ENCODE measurements at regions not wholly inside any gene's neighbourhood (a gene's known extent, or its start where the extent isn't known, plus 50 kb on each side); places are given as distances from the start of the nearest gene placed in this dataset.

DNA sequence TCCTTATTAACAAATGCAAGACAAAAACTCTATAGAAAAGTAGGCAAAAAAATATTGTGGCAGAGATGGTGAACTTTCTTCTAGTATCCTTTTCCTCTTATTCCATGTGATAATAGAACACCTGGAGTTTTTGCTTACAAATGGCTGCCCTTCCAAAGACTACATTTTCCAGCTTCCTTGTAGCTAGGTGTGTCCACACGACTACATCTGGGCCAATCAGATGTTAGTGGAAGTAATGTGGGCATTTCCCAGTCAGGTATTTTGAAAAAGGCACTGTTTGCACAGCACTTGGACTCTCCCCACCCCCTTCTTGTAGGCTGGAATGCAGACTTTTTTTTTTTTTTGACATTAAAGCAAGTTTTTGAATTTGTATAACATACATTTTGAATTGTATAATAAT is 105.5 kb upstream of the TBX20 start:
- Histone ChIP-seq H3K4me1 (ENCODE audit: control insufficient read depth in 3 of 3, insufficient read depth in 3 of 3, low read length in 3 of 3) (no peaks in the 10 kb centered on the region), H3K4me3 (ENCODE audit: low read length in 3 of 3) (no peak overlapping the region), H3K9me3 (ENCODE audit: control insufficient read depth in 3 of 3, low read length in 3 of 3) (no peaks in the 10 kb centered on the region), H3K27me3 (ENCODE audit: control insufficient read depth in 3 of 3, insufficient read depth in 3 of 3, low read length in 3 of 3) (no peaks in the 10 kb centered on the region), H3K36me3 (ENCODE audit: control insufficient read depth in 3 of 3, insufficient read depth in 3 of 3, low read length in 3 of 3) (no peaks in the 10 kb centered on the region), H3K9ac (ENCODE audit: low read depth in 1 of 3, low read length in 3 of 3) (no peak overlapping the region), H3K27ac (ENCODE audit: low read depth, low read length) (no peak overlapping the region)

DNA sequence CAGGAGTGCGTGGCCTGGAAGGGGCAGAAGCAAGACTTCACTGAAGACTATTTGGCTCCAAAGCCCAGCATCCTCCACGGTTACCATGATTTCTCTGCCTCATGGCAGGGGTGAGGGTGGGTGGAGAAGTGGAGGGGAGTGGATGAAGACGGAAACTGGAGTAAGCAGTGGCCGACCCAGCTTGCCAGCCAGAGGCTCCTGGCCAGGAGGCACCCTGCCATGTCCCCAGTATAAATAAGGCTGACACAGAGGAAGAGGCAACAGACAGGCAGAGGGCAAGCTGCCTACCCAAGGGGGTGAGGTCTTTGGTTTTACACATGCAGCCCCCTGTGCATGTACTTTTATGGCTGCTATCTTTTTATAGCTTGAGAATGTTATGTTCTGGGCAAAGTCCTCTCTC is 102.6 kb upstream of the TBX20 start:
- no peak overlapping the region for H3K9ac ChIP-seq (ENCODE audit: low read depth in 1 of 3, low read length in 3 of 3)
- no peaks in the 10 kb centered on the region for H3K9me3 ChIP-seq (ENCODE audit: control insufficient read depth in 3 of 3, low read length in 3 of 3)
- H3K4me1 ChIP-seq (ENCODE audit: control insufficient read depth in 3 of 3, insufficient read depth in 3 of 3, low read length in 3 of 3), result no peaks in the 10 kb centered on the region
- no peak overlapping the region for H3K27ac ChIP-seq (ENCODE audit: low read depth, low read length)
- peaks cover 0 to 4% (median 0%) of the 10 kb centered on the region in 3 donors for H3K27me3 ChIP-seq (ENCODE audit: control insufficient read depth in 3 of 3, insufficient read depth in 3 of 3, low read length in 3 of 3)
- H3K36me3 ChIP-seq (ENCODE audit: control insufficient read depth in 3 of 3, insufficient read depth in 3 of 3, low read length in 3 of 3), result no peaks in the 10 kb centered on the region
- no peak overlapping the region for H3K4me3 ChIP-seq (ENCODE audit: low read length in 3 of 3)

DNA sequence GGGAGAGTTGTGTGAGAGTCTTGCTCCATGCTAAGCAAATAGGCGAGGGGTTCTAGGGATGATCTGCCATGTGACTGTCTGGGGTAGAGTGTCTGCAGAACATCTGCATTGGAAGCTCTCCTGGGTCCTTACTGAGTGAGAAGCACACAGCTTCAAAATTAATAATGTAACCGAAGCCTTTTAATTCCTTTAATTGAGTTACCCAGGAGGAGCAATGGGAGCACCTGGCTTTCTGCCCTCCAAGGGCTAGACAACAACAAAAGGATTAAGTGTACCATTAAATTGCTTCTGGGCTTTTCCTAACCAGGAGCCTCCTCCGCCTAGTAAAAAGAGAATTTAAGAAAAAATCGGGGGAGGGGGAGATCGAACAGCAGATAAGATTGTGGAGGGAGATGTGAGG is 102.0 kb upstream of the TBX20 start:
- Histone ChIP-seq H3K27ac (ENCODE audit: low read depth, low read length) (no peak overlapping the region), H3K9ac (ENCODE audit: low read depth in 1 of 3, low read length in 3 of 3) (no peak overlapping the region), H3K36me3 (ENCODE audit: control insufficient read depth in 3 of 3, insufficient read depth in 3 of 3, low read length in 3 of 3) (no peaks in the 10 kb centered on the region), H3K27me3 (ENCODE audit: control insufficient read depth in 3 of 3, insufficient read depth in 3 of 3, low read length in 3 of 3) (peaks cover 0 to 4% (median 0%) of the 10 kb centered on the region in 3 donors), H3K4me3 (ENCODE audit: low read length in 3 of 3) (no peak overlapping the region), H3K9me3 (ENCODE audit: control insufficient read depth in 3 of 3, low read length in 3 of 3) (no peaks in the 10 kb centered on the region), H3K4me1 (ENCODE audit: control insufficient read depth in 3 of 3, insufficient read depth in 3 of 3, low read length in 3 of 3) (no peaks in the 10 kb centered on the region)

DNA sequence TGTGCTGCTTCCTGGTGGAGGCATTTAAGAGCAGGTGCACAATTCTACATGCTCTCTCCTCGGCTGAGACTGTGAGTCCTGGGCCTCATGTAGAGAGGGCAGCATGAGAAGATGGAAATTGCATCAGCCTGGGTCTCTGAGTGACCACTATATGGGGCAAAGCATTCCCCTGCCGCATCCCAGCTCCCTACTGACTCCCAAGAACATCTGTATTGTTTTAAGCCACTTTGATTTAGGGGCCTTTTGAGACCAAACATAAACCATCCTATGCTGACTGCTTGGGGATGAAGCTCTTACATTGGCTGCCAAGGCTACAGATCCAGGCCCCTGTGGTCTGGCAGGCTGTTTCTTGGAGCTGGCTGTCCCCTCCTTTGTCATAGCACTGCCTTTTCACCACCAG is 101.3 kb upstream of the TBX20 start:
- no peaks in the 10 kb centered on the region for H3K4me1 ChIP-seq (ENCODE audit: control insufficient read depth in 3 of 3, insufficient read depth in 3 of 3, low read length in 3 of 3)
- H3K36me3 ChIP-seq (ENCODE audit: control insufficient read depth in 3 of 3, insufficient read depth in 3 of 3, low read length in 3 of 3), result no peaks in the 10 kb centered on the region
- no peak overlapping the region for H3K9ac ChIP-seq (ENCODE audit: low read depth in 1 of 3, low read length in 3 of 3)
- no peak overlapping the region for H3K4me3 ChIP-seq (ENCODE audit: low read length in 3 of 3)
- H3K27me3 ChIP-seq (ENCODE audit: control insufficient read depth in 3 of 3, insufficient read depth in 3 of 3, low read length in 3 of 3), result peaks cover 0 to 4% (median 0%) of the 10 kb centered on the region in 3 donors
- no peak overlapping the region for H3K27ac ChIP-seq (ENCODE audit: low read depth, low read length)
- H3K9me3 ChIP-seq (ENCODE audit: control insufficient read depth in 3 of 3, low read length in 3 of 3), result no peaks in the 10 kb centered on the region

DNA sequence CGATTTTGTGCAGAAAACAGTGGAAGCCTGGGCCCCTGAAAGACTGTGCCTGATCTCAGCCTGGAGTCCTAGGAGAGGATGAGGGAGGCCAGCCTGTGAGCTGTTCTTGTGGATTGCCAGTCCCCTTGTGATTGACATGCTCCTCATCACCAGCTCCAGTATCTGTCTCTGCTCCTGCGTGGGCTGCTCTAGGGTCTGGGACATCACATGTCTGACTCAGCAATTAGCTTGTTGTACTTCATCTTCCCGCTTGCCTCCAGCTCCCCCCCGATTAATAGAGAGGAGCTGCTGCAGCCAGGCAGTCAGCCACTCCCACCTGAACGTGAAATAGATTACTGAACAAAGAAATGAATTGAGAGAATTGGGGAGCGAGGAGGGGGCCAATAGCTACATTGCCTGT is 99.6 kb upstream of the TBX20 start:
- H3K27ac ChIP-seq (ENCODE audit: low read depth, low read length), result no peak overlapping the region
- H3K36me3 ChIP-seq (ENCODE audit: control insufficient read depth in 3 of 3, insufficient read depth in 3 of 3, low read length in 3 of 3), result no peaks in the 10 kb centered on the region
- no peak overlapping the region for H3K4me3 ChIP-seq (ENCODE audit: low read length in 3 of 3)
- H3K9me3 ChIP-seq (ENCODE audit: control insufficient read depth in 3 of 3, low read length in 3 of 3), result no peaks in the 10 kb centered on the region
- H3K27me3 ChIP-seq (ENCODE audit: control insufficient read depth in 3 of 3, insufficient read depth in 3 of 3, low read length in 3 of 3), result peaks cover 0 to 4% (median 2%) of the 10 kb centered on the region in 3 donors
- H3K9ac ChIP-seq (ENCODE audit: low read depth in 1 of 3, low read length in 3 of 3), result no peak overlapping the region
- H3K4me1 ChIP-seq (ENCODE audit: control insufficient read depth in 3 of 3, insufficient read depth in 3 of 3, low read length in 3 of 3), result no peaks in the 10 kb centered on the region

DNA sequence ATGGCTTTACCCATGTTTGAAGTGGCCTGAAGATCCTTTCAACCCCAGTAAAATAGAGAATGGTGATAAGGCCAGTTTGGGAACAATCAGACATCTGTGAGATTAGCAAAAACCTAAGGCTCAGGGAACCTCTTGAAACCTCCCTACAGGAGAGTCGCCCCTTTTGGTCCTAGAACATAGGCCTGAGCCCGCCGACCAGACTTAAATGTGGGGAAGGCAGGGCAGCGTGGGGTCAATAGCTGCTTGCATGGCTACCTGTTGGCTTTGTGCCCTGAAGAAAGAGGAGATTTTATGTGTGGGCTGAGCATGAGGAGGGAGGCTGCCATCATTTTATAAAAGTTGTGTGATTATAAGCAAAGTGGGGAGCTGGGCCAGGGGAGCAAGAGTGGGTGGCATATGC is 97.6 kb upstream of the TBX20 start:
- H3K4me3 ChIP-seq (ENCODE audit: low read length in 3 of 3), result no peak overlapping the region
- no peaks in the 10 kb centered on the region for H3K4me1 ChIP-seq (ENCODE audit: control insufficient read depth in 3 of 3, insufficient read depth in 3 of 3, low read length in 3 of 3)
- peaks cover 0 to 4% (median 2%) of the 10 kb centered on the region in 3 donors for H3K27me3 ChIP-seq (ENCODE audit: control insufficient read depth in 3 of 3, insufficient read depth in 3 of 3, low read length in 3 of 3)
- no peaks in the 10 kb centered on the region for H3K36me3 ChIP-seq (ENCODE audit: control insufficient read depth in 3 of 3, insufficient read depth in 3 of 3, low read length in 3 of 3)
- H3K9ac ChIP-seq (ENCODE audit: low read depth in 1 of 3, low read length in 3 of 3), result no peak overlapping the region
- H3K9me3 ChIP-seq (ENCODE audit: control insufficient read depth in 3 of 3, low read length in 3 of 3), result no peaks in the 10 kb centered on the region
- H3K27ac ChIP-seq (ENCODE audit: low read depth, low read length), result no peak overlapping the region

DNA sequence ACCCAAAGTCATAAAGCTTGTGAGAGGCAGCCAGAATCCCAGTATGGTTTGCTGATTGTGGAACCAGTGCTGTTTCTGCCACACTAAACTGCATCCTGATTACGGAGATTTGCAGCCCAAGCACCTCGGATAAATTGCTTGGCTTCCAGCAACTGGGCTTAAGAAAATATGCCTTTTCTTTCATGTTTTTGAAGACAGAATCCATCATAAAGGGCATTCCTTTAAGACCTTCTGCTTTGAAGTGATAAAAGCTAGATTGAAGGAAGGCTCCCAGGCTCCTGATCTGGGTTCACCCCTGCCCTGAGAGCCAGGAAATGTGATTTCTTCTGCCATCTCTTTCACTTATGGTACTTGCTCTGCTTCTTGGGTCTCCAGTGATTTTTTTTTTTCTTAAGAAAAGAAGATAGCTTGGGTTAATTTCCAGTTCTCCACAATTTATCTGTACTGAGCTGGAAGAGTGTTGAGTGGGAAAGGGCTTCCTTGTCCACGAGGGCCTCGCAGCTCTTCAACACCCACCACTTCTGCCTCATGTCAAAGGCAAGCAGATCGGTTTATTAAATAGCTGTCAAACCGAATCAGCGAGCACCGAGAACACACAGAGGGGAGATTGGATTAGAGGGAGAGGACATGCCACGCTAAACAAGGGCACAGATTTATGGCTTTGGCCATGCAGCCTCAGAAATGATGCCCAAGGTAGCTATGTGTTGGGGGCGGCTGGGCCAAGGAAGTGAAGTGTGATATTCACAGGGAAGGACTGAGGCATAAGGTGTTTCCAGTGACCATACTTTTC is 94.9 kb upstream of the TBX20 start:
- H3K36me3 ChIP-seq (ENCODE audit: control insufficient read depth in 3 of 3, insufficient read depth in 3 of 3, low read length in 3 of 3), result no peaks in the 10 kb centered on the region
- no peaks in the 10 kb centered on the region for H3K9me3 ChIP-seq (ENCODE audit: control insufficient read depth in 3 of 3, low read length in 3 of 3)
- no peak overlapping the region for H3K4me3 ChIP-seq (ENCODE audit: low read length in 3 of 3)
- peaks cover 0 to 4% (median 2%) of the 10 kb centered on the region in 3 donors for H3K27me3 ChIP-seq (ENCODE audit: control insufficient read depth in 3 of 3, insufficient read depth in 3 of 3, low read length in 3 of 3)
- no peak overlapping the region for H3K9ac ChIP-seq (ENCODE audit: low read depth in 1 of 3, low read length in 3 of 3)
- no peak overlapping the region for H3K27ac ChIP-seq (ENCODE audit: low read depth, low read length)
- no peaks in the 10 kb centered on the region for H3K4me1 ChIP-seq (ENCODE audit: control insufficient read depth in 3 of 3, insufficient read depth in 3 of 3, low read length in 3 of 3)

DNA sequence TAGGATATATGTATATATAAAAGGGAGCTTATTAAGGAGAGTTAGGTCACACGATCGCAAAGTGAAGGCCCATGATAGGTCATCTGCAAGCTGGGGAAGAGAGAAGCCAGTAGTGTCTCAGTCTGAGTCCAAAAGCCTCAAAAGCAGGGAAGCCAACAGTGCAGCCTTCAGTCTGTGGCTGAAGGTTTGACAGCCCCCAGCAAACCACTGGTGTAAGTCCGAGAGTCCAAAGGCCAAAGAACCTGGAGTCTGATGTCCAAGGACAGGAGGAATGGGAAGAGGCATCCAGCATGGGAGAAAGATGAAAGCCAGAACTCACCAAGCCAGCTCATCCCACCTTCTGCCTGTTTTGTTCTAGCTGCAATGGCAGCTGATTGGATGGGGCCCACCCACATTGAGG is 88.9 kb upstream of the TBX20 start:
- H3K9me3 ChIP-seq (ENCODE audit: control insufficient read depth in 3 of 3, low read length in 3 of 3), result no peaks in the 10 kb centered on the region
- no peaks in the 10 kb centered on the region for H3K4me1 ChIP-seq (ENCODE audit: control insufficient read depth in 3 of 3, insufficient read depth in 3 of 3, low read length in 3 of 3)
- H3K9ac ChIP-seq (ENCODE audit: low read depth in 1 of 3, low read length in 3 of 3), result no peak overlapping the region
- no peaks in the 10 kb centered on the region for H3K36me3 ChIP-seq (ENCODE audit: control insufficient read depth in 3 of 3, insufficient read depth in 3 of 3, low read length in 3 of 3)
- H3K4me3 ChIP-seq (ENCODE audit: low read length in 3 of 3), result no peak overlapping the region
- no peak overlapping the region for H3K27ac ChIP-seq (ENCODE audit: low read depth, low read length)
- no peaks in the 10 kb centered on the region for H3K27me3 ChIP-seq (ENCODE audit: control insufficient read depth in 3 of 3, insufficient read depth in 3 of 3, low read length in 3 of 3)

DNA sequence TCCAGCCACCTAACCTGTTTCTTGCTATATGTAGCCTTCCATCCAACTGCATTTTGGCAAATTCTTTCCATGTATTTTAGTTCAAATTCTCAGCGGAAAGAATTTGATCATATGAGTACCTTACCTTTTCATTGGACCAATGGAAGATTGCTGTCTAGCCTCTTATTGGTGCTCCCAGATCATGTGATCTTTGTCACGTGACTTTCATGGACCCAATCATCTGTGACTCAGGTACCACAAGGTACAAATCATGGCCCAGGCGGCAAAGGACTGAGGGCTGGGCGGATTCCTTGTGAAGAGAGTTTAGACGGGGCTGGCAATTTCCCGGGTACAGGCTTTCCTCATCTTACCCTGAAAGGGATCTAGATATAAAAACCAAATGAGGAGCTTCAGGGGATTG is 85.9 kb upstream of the TBX20 start:
- Histone ChIP-seq H3K4me3 (ENCODE audit: low read length in 3 of 3) (no peak overlapping the region), H3K9ac (ENCODE audit: low read depth in 1 of 3, low read length in 3 of 3) (no peak overlapping the region), H3K9me3 (ENCODE audit: control insufficient read depth in 3 of 3, low read length in 3 of 3) (no peaks in the 10 kb centered on the region), H3K4me1 (ENCODE audit: control insufficient read depth in 3 of 3, insufficient read depth in 3 of 3, low read length in 3 of 3) (no peaks in the 10 kb centered on the region), H3K27ac (ENCODE audit: low read depth, low read length) (no peak overlapping the region), H3K36me3 (ENCODE audit: control insufficient read depth in 3 of 3, insufficient read depth in 3 of 3, low read length in 3 of 3) (no peaks in the 10 kb centered on the region), H3K27me3 (ENCODE audit: control insufficient read depth in 3 of 3, insufficient read depth in 3 of 3, low read length in 3 of 3) (no peaks in the 10 kb centered on the region)

DNA sequence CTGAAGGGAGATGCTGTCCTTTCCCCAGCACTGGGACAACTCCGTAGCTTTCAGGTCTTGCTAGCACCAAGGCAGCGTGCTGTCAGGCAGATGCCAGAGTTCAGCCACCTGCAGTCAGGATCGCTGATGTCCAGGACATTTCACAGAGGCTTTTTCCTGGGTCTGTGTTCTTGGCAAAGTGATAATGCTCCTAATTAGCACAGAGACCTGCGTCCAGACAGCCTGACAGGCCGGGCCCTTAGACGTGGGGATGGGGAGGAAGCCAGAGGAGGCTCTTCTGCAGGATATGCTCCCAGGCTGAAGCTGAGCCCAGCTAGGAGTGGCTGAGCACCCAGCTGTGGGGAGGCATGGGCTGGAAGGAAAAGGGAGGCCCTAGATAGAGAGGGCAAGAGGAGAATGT is 82.5 kb upstream of the TBX20 start:
- Histone ChIP-seq H3K9me3 (ENCODE audit: control insufficient read depth in 3 of 3, low read length in 3 of 3) (no peaks in the 10 kb centered on the region), H3K36me3 (ENCODE audit: control insufficient read depth in 3 of 3, insufficient read depth in 3 of 3, low read length in 3 of 3) (no peaks in the 10 kb centered on the region), H3K9ac (ENCODE audit: low read depth in 1 of 3, low read length in 3 of 3) (no peak overlapping the region), H3K27me3 (ENCODE audit: control insufficient read depth in 3 of 3, insufficient read depth in 3 of 3, low read length in 3 of 3) (no peaks in the 10 kb centered on the region), H3K4me3 (ENCODE audit: low read length in 3 of 3) (no peak overlapping the region), H3K27ac (ENCODE audit: low read depth, low read length) (no peak overlapping the region), H3K4me1 (ENCODE audit: control insufficient read depth in 3 of 3, insufficient read depth in 3 of 3, low read length in 3 of 3) (no peaks in the 10 kb centered on the region)

Measured in skeletal muscle tissue (tissue), 3 donors.